HEK293 (cell line): ENCODE measurements at regions not wholly inside any gene's neighbourhood (a gene's known extent, or its start where the extent isn't known, plus 50 kb on each side); places are given as distances from the start of the nearest gene placed in this dataset.

ENCODE experiments used
- CTCF ChIA-PET: fragments of 350-600 bp; formaldehyde crosslinking; extraction: SDS; loops from one replicate; lab custom pipeline; 2021; ENCODE audit warnings: antibody characterized with exemption; lab: Yijun Ruan, JAX
- POLR2A ChIA-PET: fragments of 300-600 bp; formaldehyde crosslinking; extraction: SDS; loops from one replicate; lab custom pipeline; 2020; ENCODE audit warnings: antibody characterized with exemption, inconsistent platforms; lab: Yijun Ruan, JAX
- H3K27ac ChIP-seq: fragments of 200-500 bp; sonication (Bioruptor generic); 2 replicates; pipeline ENCODE4 v1.5.1; 2014; ENCODE audit warnings: low read depth, low read length, control low read depth, inconsistent platforms; ENCODE audit errors: extremely low read depth
- H3K36me3 ChIP-seq, 2 experiments: fragments of 200-500 bp in 1 of 2; sonication (Bioruptor generic) in 1 of 2; 1 replicate in 1 of 2; 2 replicates in 1 of 2; pipeline ENCODE4 v1.5.1; 2014 to 2017; ENCODE audit warnings: inconsistent platforms in 2 of 2, low read length in 2 of 2; ENCODE audit not compliant: control insufficient read depth in 2 of 2, insufficient read depth in 1 of 2
- H3K4me1 ChIP-seq: fragments of 200-500 bp; sonication (Bioruptor generic); 2 replicates; pipeline ENCODE4 v1.5.1; 2014; ENCODE audit warnings: mild to moderate bottlenecking, low read length, inconsistent platforms; ENCODE audit not compliant: control insufficient read depth, insufficient read depth
- H3K4me3 ChIP-seq: 2 replicates; pipeline ENCODE4 v1.5.1; 2011; ENCODE audit warnings: low read depth, mild to moderate bottlenecking, control low read depth, low read length, moderate library complexity
- H3K9me3 ChIP-seq: fragments of 200-500 bp; sonication (Bioruptor generic); 2 replicates; pipeline ENCODE4 v1.5.1; 2014; ENCODE audit warnings: low read depth, low read length, inconsistent platforms; ENCODE audit not compliant: control insufficient read depth, insufficient read depth
- BCL11A ChIP-seq: fragments of 450-650 bp; formaldehyde crosslinking; IDR thresholded peaks from 2 replicates; pipeline ENCODE4 v1.5.1; 2016; ENCODE audit warnings: low read depth, missing biosample characterization, missing genetic modification characterization
- KLF10 ChIP-seq: fragments of 450-650 bp; IDR thresholded peaks from 2 replicates; pipeline ENCODE4 v1.5.1; 2018; ENCODE audit warnings: missing biosample characterization, mild to moderate bottlenecking, missing genetic modification characterization
- MEIS1 ChIP-seq: sonication (generic); formaldehyde crosslinking; IDR thresholded peaks from 2 replicates; pipeline ENCODE4 v1.8.1; 2022; ENCODE audit warnings: missing genetic modification reagents, mild to moderate bottlenecking, borderline replicate concordance
- SCRT1 ChIP-seq: fragments of 450-650 bp; formaldehyde crosslinking; IDR thresholded peaks from 2 replicates; pipeline ENCODE4 v1.5.1; 2016; ENCODE audit warnings: missing biosample characterization, missing genetic modification characterization, borderline replicate concordance
- TSHZ1 ChIP-seq: fragments of 450-650 bp; formaldehyde crosslinking; IDR thresholded peaks from 2 replicates; pipeline ENCODE4 v1.5.1; 2016; ENCODE audit warnings: missing biosample characterization, missing genetic modification characterization, borderline replicate concordance
- WT1 ChIP-seq: fragments of 450-650 bp; formaldehyde crosslinking; IDR thresholded peaks from 2 replicates; pipeline ENCODE4 v1.5.1; 2016; ENCODE audit warnings: missing biosample characterization, missing genetic modification characterization
- ZBTB21 ChIP-seq: fragments of 450-650 bp; formaldehyde crosslinking; IDR thresholded peaks from 2 replicates; pipeline ENCODE4 v1.5.1; 2017; ENCODE audit warnings: missing biosample characterization, missing genetic modification characterization
- ZBTB26 ChIP-seq: fragments of 450-650 bp; formaldehyde crosslinking; optimal IDR thresholded peaks from 2 replicates; pipeline ENCODE3; 2016; ENCODE audit warnings: missing biosample characterization, mild to moderate bottlenecking, missing genetic modification characterization
- ZNF211 ChIP-seq: fragments of 450-650 bp; formaldehyde crosslinking; IDR thresholded peaks from 2 replicates; pipeline ENCODE4 v1.5.1; 2016; ENCODE audit warnings: low read depth, missing biosample characterization, missing genetic modification characterization
- ZNF302 ChIP-seq: fragments of 450-650 bp; formaldehyde crosslinking; IDR thresholded peaks from 2 replicates; pipeline ENCODE4 v1.5.1; 2016; ENCODE audit warnings: missing biosample characterization, missing genetic modification characterization, low read depth
- ZNF350 ChIP-seq: fragments of 450-650 bp; formaldehyde crosslinking; IDR thresholded peaks from 2 replicates; pipeline ENCODE4 v1.5.0; 2017; ENCODE audit warnings: missing biosample characterization, mild to moderate bottlenecking, missing genetic modification characterization
- ZNF354C ChIP-seq: fragments of 450-650 bp; formaldehyde crosslinking; IDR thresholded peaks from 2 replicates; pipeline ENCODE4 v1.5.1; 2016; ENCODE audit warnings: missing biosample characterization, missing genetic modification characterization, low read depth, borderline replicate concordance
- ZNF37A ChIP-seq: fragments of 450-650 bp; IDR thresholded peaks from 2 replicates; pipeline ENCODE4 v1.5.1; 2018; ENCODE audit warnings: missing biosample characterization, missing genetic modification characterization
- ZNF488 ChIP-seq: fragments of 450-650 bp; formaldehyde crosslinking; IDR thresholded peaks from 2 replicates; pipeline ENCODE4 v1.5.1; 2016; ENCODE audit warnings: missing biosample characterization, missing genetic modification characterization
- ZNF518A ChIP-seq: fragments of 450-650 bp; formaldehyde crosslinking; conservative IDR thresholded peaks from 2 replicates; pipeline ENCODE4 v1.5.1; 2016; ENCODE audit warnings: low read depth, missing biosample characterization, missing genetic modification characterization
- ZNF561 ChIP-seq: fragments of 450-650 bp; IDR thresholded peaks from 2 replicates; pipeline ENCODE4 v1.5.1; 2018; ENCODE audit warnings: missing biosample characterization, missing genetic modification characterization, borderline replicate concordance
- ZNF571 ChIP-seq: fragments of 450-650 bp; formaldehyde crosslinking; IDR thresholded peaks from 2 replicates; pipeline ENCODE4 v1.5.0; 2017; ENCODE audit warnings: missing biosample characterization, missing genetic modification characterization
- ZNF654 ChIP-seq: fragments of 450-650 bp; formaldehyde crosslinking; IDR thresholded peaks from 2 replicates; pipeline ENCODE4 v1.5.1; 2016; ENCODE audit warnings: low read depth, missing biosample characterization, missing genetic modification characterization
- ZNF664 ChIP-seq: fragments of 450-650 bp; formaldehyde crosslinking; IDR thresholded peaks from 2 replicates; pipeline ENCODE4 v1.5.1; 2016; ENCODE audit warnings: missing biosample characterization, missing genetic modification characterization
- ZNF768 ChIP-seq: fragments of 450-650 bp; formaldehyde crosslinking; IDR thresholded peaks from 2 replicates; pipeline ENCODE4 v1.5.1; 2018; ENCODE audit warnings: missing biosample characterization, mild to moderate bottlenecking, missing genetic modification characterization
- ZNF830 ChIP-seq: fragments of 450-650 bp; IDR thresholded peaks from 2 replicates; pipeline ENCODE4 v1.5.0; 2018; ENCODE audit warnings: missing biosample characterization, missing genetic modification characterization, low read depth, mild to moderate bottlenecking, moderate library complexity
- ZSCAN16 ChIP-seq: fragments of 450-650 bp; formaldehyde crosslinking; IDR thresholded peaks from 2 replicates; pipeline ENCODE4 v1.5.1; 2016; ENCODE audit warnings: missing biosample characterization, missing genetic modification characterization
- ZSCAN23 ChIP-seq: fragments of 450-650 bp; formaldehyde crosslinking; IDR thresholded peaks from 2 replicates; pipeline ENCODE4 v1.5.1; 2016; ENCODE audit warnings: missing biosample characterization, missing genetic modification characterization

GRCh38 chr15:56812221-56812620 is 78.9 kb upstream of the ZNF280D start:
- no peaks in the 10 kb centered on the region for H3K4me1 ChIP-seq
- H3K4me3 ChIP-seq, result no peak overlapping the region
- CTCF ChIA-PET, result interaction anchor here (1.8 kb wide), 1 partner anchor 10 kb away, joined by 6 read pairs; no protein-coding TSS in a partner anchor
- TF ChIP-seq ZSCAN23 (tag by site-specific recombination), result no peak
- no peak for TF ChIP-seq ZNF518A (tag by site-specific recombination)
- TF ChIP-seq ZNF350 (tag by site-specific recombination), result no peak
- TF ChIP-seq ZNF488, result no peak
- TF ChIP-seq ZNF354C (tag by site-specific recombination), result no peak
- TF ChIP-seq ZNF37A (tag by site-specific recombination), result no peak
- no peak for TF ChIP-seq ZBTB21 (tag by site-specific recombination)
- no peak for TF ChIP-seq ZNF561 (tag by site-specific recombination)
- no peak for TF ChIP-seq ZNF664 (tag by site-specific recombination)
- TF ChIP-seq ZNF654 (tag by site-specific recombination), result no peak
- TF ChIP-seq KLF10 (tag by site-specific recombination), result no peak
- no peak for TF ChIP-seq BCL11A (tag by site-specific recombination)
- TF ChIP-seq, all 188 proteins: peak for 0
- no peaks in the 10 kb centered on the region for H3K9me3 ChIP-seq
- POLR2A ChIA-PET, result no interaction called here
- H3K27ac ChIP-seq, result no peak overlapping the region
- H3K36me3 ChIP-seq, result no peaks in the 10 kb centered on the region

GRCh38 chr15:56811586-56811985 is 78.3 kb upstream of the ZNF280D start:
- POLR2A ChIA-PET, result no interaction called here
- Histone ChIP-seq H3K4me3 (no peak overlapping the region), H3K9me3 (no peaks in the 10 kb centered on the region)
- TF ChIP-seq ZNF302 (tag by site-specific recombination), result no peak
- no peak for TF ChIP-seq MEIS1 (CRISPR knock-in tag)
- TF ChIP-seq SCRT1, result no peak
- no peak for TF ChIP-seq ZSCAN16 (tag by site-specific recombination)
- no peak for TF ChIP-seq ZBTB26 (tag by site-specific recombination)
- TF ChIP-seq ZNF571, result no peak
- TF ChIP-seq WT1 (tag by site-specific recombination), result no peak
- no peak for TF ChIP-seq ZNF211 (tag by site-specific recombination)
- TF ChIP-seq ZNF830 (tag by site-specific recombination), result no peak
- TF ChIP-seq TSHZ1, result no peak
- no peak for TF ChIP-seq ZNF768
- TF ChIP-seq, all 188 proteins: peak for 0
- Histone ChIP-seq H3K27ac (no peak overlapping the region), H3K4me1 (no peaks in the 10 kb centered on the region), H3K36me3 (no peaks in the 10 kb centered on the region)
- CTCF ChIA-PET, result interaction anchor here (0.7 to 1.8 kb wide), 2 partner anchors 11 to 1597 kb away, joined by 3 to 6 read pairs; no protein-coding TSS in a partner anchor
